ENCODE measurements at regions not wholly inside any gene's neighbourhood (a gene's known extent, or its start where the extent isn't known, plus 50 kb on each side); places are given as distances from the start of the nearest gene placed in this dataset.

DNA sequence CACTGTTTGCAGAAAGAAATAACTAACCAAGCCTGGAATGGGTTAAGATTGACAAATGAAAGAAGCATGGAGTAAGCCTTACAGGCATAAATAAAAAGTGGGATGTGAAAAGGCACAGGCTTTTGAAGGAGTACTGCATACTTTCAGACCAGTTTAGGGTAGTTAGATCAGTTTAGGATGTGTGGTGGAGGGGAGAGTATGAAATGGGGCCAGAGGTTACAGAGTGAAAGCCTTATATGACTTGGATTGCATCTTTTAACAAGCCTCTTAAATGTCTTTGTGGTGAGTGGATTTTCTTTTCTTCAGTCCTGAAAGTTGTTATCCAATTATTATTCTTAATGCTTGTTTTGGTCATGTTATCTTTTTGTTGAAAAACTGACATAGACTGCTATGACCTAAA, 52.2 kb upstream of the TRHDE start:
- TF ChIP-seq CTCF (IDR thresholded peaks at IDR 0.05; ENCODE audit: low read length) (no peak), EZH2 (IDR thresholded peaks at IDR 0.05; ENCODE audit: borderline replicate concordance, low read length) (no peak)

Data from OCI-LY1 (cell line).